Neural progenitor cell (in vitro differentiated cells): ENCODE measurements at regions not wholly inside any gene's neighbourhood (a gene's known extent, or its start where the extent isn't known, plus 50 kb on each side); places are given as distances from the start of the nearest gene placed in this dataset.

Experiments
- DNase-seq: peaks from one replicate; pipeline ENCODE4 v3.0.0-alpha.2; 2016; ENCODE audit warnings: low spot score
- H2AFZ ChIP-seq: fragments of 200-600 bp; sonication (generic); replicated peaks from 2 replicates; pipeline ENCODE4 v1.6.1; 2016; ENCODE audit warnings: antibody characterized with exemption
- H3F3A ChIP-seq: fragments of 200-600 bp; sonication (generic); 2 replicates; pipeline ENCODE4 v1.6.1; 2016; ENCODE audit warnings: antibody characterized with exemption, low read depth
- H3K27ac ChIP-seq: fragments of 200-600 bp; sonication (generic); 2 replicates; pipeline ENCODE4 v1.5.1; 2016; ENCODE audit warnings: mild to moderate bottlenecking
- H3K27me3 ChIP-seq: fragments of 200-600 bp; sonication (generic); 2 replicates; pipeline ENCODE4 v1.6.1; 2016; ENCODE audit warnings: mild to moderate bottlenecking, moderate library complexity
- H3K36me3 ChIP-seq: fragments of 200-600 bp; sonication (generic); 2 replicates; pipeline ENCODE4 v1.5.1; 2016
- H3K4me1 ChIP-seq: fragments of 200-600 bp; sonication (generic); 2 replicates; pipeline ENCODE4 v1.6.1; 2016; ENCODE audit warnings: mixed run types
- H3K4me2 ChIP-seq: fragments of 200-600 bp; sonication (generic); 2 replicates; pipeline ENCODE4 v1.6.1; 2016
- H3K4me3 ChIP-seq: fragments of 200-600 bp; sonication (generic); 2 replicates; pipeline ENCODE4 v1.5.1; 2016
- H3K79me2 ChIP-seq: fragments of 200-600 bp; sonication (generic); 2 replicates; pipeline ENCODE4 v1.6.1; 2016; ENCODE audit warnings: low read depth
- H3K9ac ChIP-seq: fragments of 200-600 bp; sonication (generic); 2 replicates; pipeline ENCODE4 v1.6.1; 2016
- H3K9me3 ChIP-seq: fragments of 200-600 bp; sonication (generic); 2 replicates; pipeline ENCODE4 v1.5.1; 2016; ENCODE audit warnings: low read depth
- H4K20me1 ChIP-seq: fragments of 200-600 bp; sonication (generic); 2 replicates; pipeline ENCODE4 v1.6.1; 2016; ENCODE audit warnings: low read depth
- H3K27ac Mint-ChIP-seq: 3 replicates; pipeline ENCODE4 v1.8.0; 2021; ENCODE audit warnings: mixed read lengths
- H3K27me3 Mint-ChIP-seq: 2 replicates; pipeline ENCODE4 v1.8.0; 2022; ENCODE audit warnings: low read depth, mild to moderate bottlenecking, inconsistent platforms, moderate library complexity, mixed read lengths; ENCODE audit not compliant: insufficient read depth
- H3K36me3 Mint-ChIP-seq: 3 replicates; pipeline ENCODE4 v1.8.0; 2021; ENCODE audit warnings: mixed read lengths
- H3K4me1 Mint-ChIP-seq: 3 replicates; pipeline ENCODE4 v1.8.0; 2021; ENCODE audit warnings: mixed read lengths
- H3K4me3 Mint-ChIP-seq: 3 replicates; pipeline ENCODE4 v1.8.0; 2021; ENCODE audit warnings: mild to moderate bottlenecking, moderate library complexity, mixed read lengths
- H3K9me3 Mint-ChIP-seq: 3 replicates; pipeline ENCODE4 v1.8.0; 2020; ENCODE audit warnings: mixed read lengths
- EZH2 ChIP-seq: fragments of 200-600 bp; sonication (generic); IDR thresholded peaks from 2 replicates; pipeline ENCODE4 v1.6.1; 2017; ENCODE audit warnings: antibody characterized with exemption, mild to moderate bottlenecking, moderate library complexity
- EZH2phosphoT487 ChIP-seq: fragments of 200-600 bp; sonication (generic); IDR thresholded peaks from 2 replicates; pipeline ENCODE4 v1.6.1; 2017; ENCODE audit warnings: antibody characterized with exemption
- TF ChIP-seq, protein P1 (sequence below): fragments of 200-600 bp; sonication (generic); IDR thresholded peaks from 2 replicates; pipeline ENCODE4 v1.5.1; 2017; ENCODE audit warnings: antibody characterized with exemption, mild to moderate bottlenecking

DNA sequence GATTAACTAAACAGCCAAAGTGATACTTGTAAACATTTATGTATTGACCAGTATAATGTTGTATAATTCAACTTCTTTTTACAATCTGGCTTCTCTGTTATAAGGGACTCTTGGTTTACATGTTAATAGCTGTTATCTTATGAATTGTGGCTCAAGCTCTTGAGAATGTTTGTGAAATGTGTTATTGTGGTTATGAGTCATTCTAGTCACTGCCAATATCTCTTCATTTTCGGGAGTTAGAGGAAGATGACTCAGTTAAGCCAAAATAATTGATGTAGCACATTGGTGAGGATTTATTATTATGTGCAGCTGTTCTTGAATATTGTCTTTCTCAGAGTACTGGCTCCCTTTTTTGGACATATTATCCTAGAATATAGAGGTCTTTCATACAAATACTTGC is 655.2 kb upstream of the RIOK2 start:
- Histone ChIP-seq H3K4me3 (no peak overlapping the region), H3K4me2 (no peak overlapping the region)
- TF ChIP-seq, protein P1, sequence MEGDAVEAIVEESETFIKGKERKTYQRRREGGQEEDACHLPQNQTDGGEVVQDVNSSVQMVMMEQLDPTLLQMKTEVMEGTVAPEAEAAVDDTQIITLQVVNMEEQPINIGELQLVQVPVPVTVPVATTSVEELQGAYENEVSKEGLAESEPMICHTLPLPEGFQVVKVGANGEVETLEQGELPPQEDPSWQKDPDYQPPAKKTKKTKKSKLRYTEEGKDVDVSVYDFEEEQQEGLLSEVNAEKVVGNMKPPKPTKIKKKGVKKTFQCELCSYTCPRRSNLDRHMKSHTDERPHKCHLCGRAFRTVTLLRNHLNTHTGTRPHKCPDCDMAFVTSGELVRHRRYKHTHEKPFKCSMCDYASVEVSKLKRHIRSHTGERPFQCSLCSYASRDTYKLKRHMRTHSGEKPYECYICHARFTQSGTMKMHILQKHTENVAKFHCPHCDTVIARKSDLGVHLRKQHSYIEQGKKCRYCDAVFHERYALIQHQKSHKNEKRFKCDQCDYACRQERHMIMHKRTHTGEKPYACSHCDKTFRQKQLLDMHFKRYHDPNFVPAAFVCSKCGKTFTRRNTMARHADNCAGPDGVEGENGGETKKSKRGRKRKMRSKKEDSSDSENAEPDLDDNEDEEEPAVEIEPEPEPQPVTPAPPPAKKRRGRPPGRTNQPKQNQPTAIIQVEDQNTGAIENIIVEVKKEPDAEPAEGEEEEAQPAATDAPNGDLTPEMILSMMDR, result no peak
- TF ChIP-seq EZH2 (no peak), EZH2phosphoT487 (no peak)

DNA sequence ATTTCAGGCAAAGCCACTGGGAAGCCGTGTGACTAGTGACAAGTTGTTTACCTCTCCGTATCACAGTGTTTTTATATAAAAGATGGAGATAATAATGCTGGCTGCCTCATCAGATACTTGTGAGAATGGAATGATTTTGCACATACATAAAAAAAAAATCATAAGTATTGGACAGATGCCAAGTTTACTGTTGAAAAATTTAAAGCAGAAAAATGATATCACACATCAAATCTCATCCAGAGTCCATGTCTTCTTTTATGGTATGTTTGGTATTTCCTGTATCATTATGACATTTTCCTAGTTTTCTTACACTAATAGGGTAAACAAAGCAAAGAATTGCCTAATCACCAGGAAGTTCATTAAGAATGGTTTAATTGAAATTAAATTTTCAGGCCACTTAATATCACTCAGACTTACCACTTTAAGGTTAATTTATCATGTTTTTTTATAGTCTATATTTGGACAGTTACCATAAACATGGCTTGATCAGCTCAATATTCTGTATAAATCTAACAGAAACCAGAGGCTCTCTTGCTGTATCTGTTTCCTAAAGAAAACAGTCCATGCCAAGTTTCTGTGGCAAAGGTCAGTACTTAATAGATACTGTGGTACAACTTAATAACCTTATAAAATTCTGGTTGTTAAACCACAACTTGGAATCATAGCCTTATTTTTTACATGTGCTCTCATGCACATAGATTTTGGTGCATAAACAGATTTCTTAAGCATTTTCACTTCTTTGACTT is 656.5 kb upstream of the RIOK2 start:
- no peaks in the 10 kb centered on the region for H3K9me3 ChIP-seq
- H3K4me2 ChIP-seq, result no peak overlapping the region
- H3K4me1 ChIP-seq, result no peaks in the 10 kb centered on the region
- H3K4me3 ChIP-seq, result no peak overlapping the region
- no peak overlapping the region for H3K27ac ChIP-seq
- no peak overlapping the region for H3K4me3 Mint-ChIP-seq
- no peak overlapping the region for H3K9ac ChIP-seq
- no peaks in the 10 kb centered on the region for H4K20me1 ChIP-seq
- H3K4me1 Mint-ChIP-seq, result no peaks in the 10 kb centered on the region
- H3F3A ChIP-seq, result no peaks in the 10 kb centered on the region
- H3K27ac Mint-ChIP-seq, result no peak overlapping the region
- TF ChIP-seq EZH2phosphoT487 (no peak), EZH2 (no peak)
- TF ChIP-seq, protein P1, result no peak
- H3K9me3 Mint-ChIP-seq, result no peaks in the 10 kb centered on the region
- no peaks in the 10 kb centered on the region for H3K79me2 ChIP-seq
- H3K27me3 ChIP-seq, result no peaks in the 10 kb centered on the region
- DNase-seq, result no peak
- no peaks in the 10 kb centered on the region for H3K36me3 ChIP-seq
- H2AFZ ChIP-seq, result no peak overlapping the region
- H3K27me3 Mint-ChIP-seq, result peaks cover 2% of the 10 kb centered on the region
- H3K36me3 Mint-ChIP-seq, result no peaks in the 10 kb centered on the region

More for the DNA sequence above, 655.2 kb upstream of the RIOK2 start:
- Histone ChIP-seq H4K20me1 (no peaks in the 10 kb centered on the region), H3K36me3 (no peaks in the 10 kb centered on the region), H3K9me3 (no peaks in the 10 kb centered on the region), H3K27ac (no peak overlapping the region), H3F3A (no peaks in the 10 kb centered on the region), H3K9ac (no peak overlapping the region), H3K79me2 (no peaks in the 10 kb centered on the region), H2AFZ (no peak overlapping the region), H3K4me1 (no peaks in the 10 kb centered on the region), H3K27me3 (no peaks in the 10 kb centered on the region)
- no peak overlapping the region for H3K4me3 Mint-ChIP-seq
- no peak overlapping the region for H3K27ac Mint-ChIP-seq
- no peaks in the 10 kb centered on the region for H3K9me3 Mint-ChIP-seq
- no peaks in the 10 kb centered on the region for H3K4me1 Mint-ChIP-seq
- DNase-seq, result no peak
- H3K27me3 Mint-ChIP-seq, result peaks cover 2% of the 10 kb centered on the region
- no peaks in the 10 kb centered on the region for H3K36me3 Mint-ChIP-seq

DNA sequence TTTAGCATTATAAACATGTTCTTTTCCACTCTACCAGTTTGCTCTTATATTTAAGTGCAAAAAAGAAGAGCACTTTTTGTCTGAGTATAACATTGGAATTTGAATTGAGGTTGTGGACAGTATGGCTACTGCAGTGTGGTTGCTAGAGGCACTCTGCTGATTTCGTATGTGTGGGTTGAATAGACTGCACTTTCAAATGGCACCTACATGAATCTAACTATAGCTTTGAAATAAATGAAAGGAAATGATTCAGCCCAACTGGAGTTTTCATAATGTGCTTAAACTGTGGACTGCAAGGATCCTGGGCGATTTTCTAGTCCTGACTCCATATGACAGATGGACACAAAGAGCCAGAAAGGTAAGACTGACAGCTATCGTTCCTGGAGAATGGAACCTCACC is 657.6 kb upstream of the RIOK2 start:
- no peak for DNase-seq
- H3K4me2 ChIP-seq, result no peak overlapping the region
- H3K9ac ChIP-seq, result no peak overlapping the region
- H3F3A ChIP-seq, result no peaks in the 10 kb centered on the region
- H3K4me3 Mint-ChIP-seq, result no peak overlapping the region
- no peaks in the 10 kb centered on the region for H3K79me2 ChIP-seq
- no peak overlapping the region for H3K27ac ChIP-seq
- no peak overlapping the region for H3K4me3 ChIP-seq
- no peaks in the 10 kb centered on the region for H3K4me1 Mint-ChIP-seq
- no peaks in the 10 kb centered on the region for H3K4me1 ChIP-seq
- H2AFZ ChIP-seq, result no peak overlapping the region
- H3K9me3 ChIP-seq, result no peaks in the 10 kb centered on the region
- no peaks in the 10 kb centered on the region for H3K27me3 ChIP-seq
- H3K27ac Mint-ChIP-seq, result no peak overlapping the region
- no peaks in the 10 kb centered on the region for H3K9me3 Mint-ChIP-seq
- H3K36me3 ChIP-seq, result no peaks in the 10 kb centered on the region
- no peak for TF ChIP-seq EZH2
- TF ChIP-seq EZH2phosphoT487, result no peak
- TF ChIP-seq, protein P1, result no peak
- no peaks in the 10 kb centered on the region for H3K36me3 Mint-ChIP-seq
- H4K20me1 ChIP-seq, result no peaks in the 10 kb centered on the region
- peaks cover 2% of the 10 kb centered on the region for H3K27me3 Mint-ChIP-seq
